IMR-90 (cell line): ENCODE measurements at regions not wholly inside any gene's neighbourhood (a gene's known extent, or its start where the extent isn't known, plus 50 kb on each side); places are given as distances from the start of the nearest gene placed in this dataset.
A peak's percentile ranks its signal among the peaks of the same experiment; 100 is the strongest.

Experiments
- ATAC-seq: fragments of 200-7000 bp; cut with Tn5 transposase; 2 replicates; pipeline ENCODE4 v1.9.1; 2020; ENCODE audit warnings: low read depth, mild to moderate bottlenecking, moderate library complexity
- BruUV-seq: library from RNA; stranded (reverse); fragments of 400-500 nt; replicated peaks from 2 replicates; lab custom pipeline; 2021; lab: Mats Ljungman, UMichigan
- CTCF ChIA-PET: fragments of 300-600 bp; formaldehyde crosslinking; extraction: SDS; loops from one replicate; lab custom pipeline; 2021; ENCODE audit warnings: antibody characterized with exemption; lab: Yijun Ruan, JAX
- POLR2A ChIA-PET: fragments of 300-600 bp; sonication (Branson Sonifier 250); formaldehyde crosslinking; loops from one replicate; lab custom pipeline; 2022; ENCODE audit warnings: antibody characterized with exemption; ENCODE audit not compliant: unreplicated experiment; lab: Charles Lee
- DNase-seq: peaks from one replicate; pipeline ENCODE4 v3.0.0; 2013
- H2AFZ ChIP-seq: replicated peaks from 2 replicates; pipeline ENCODE3; 2013; ENCODE audit warnings: low read length, mild to moderate bottlenecking; ENCODE audit not compliant: poor library complexity
- H2AK5ac ChIP-seq: 2 replicates; pipeline ENCODE4 v1.6.1; 2013; ENCODE audit warnings: low read depth, low read length, inconsistent platforms
- H2AK9ac ChIP-seq: replicated peaks from 2 replicates; pipeline ENCODE3; 2013; ENCODE audit warnings: mild to moderate bottlenecking, low read depth, low read length, moderate library complexity; ENCODE audit not compliant: poor library complexity
- H2BK120ac ChIP-seq: 2 replicates; pipeline ENCODE4 v1.6.1; 2013; ENCODE audit warnings: low read depth, low read length, inconsistent platforms
- H2BK15ac ChIP-seq: 3 replicates; pipeline ENCODE4 v1.6.1; 2013; ENCODE audit warnings: low read depth, low read length, inconsistent platforms
- H2BK20ac ChIP-seq: 2 replicates; pipeline ENCODE4 v1.6.1; 2013; ENCODE audit warnings: low read depth, mild to moderate bottlenecking, inconsistent platforms, low read length, moderate library complexity
- H2BK5ac ChIP-seq: 2 replicates; pipeline ENCODE4 v1.6.1; 2013; ENCODE audit warnings: mild to moderate bottlenecking, low read depth, low read length, inconsistent platforms; ENCODE audit not compliant: poor library complexity, severe bottlenecking
- H3K14ac ChIP-seq: replicated peaks from 2 replicates; pipeline ENCODE4 v1.6.1; 2013; ENCODE audit warnings: low read depth, low read length, inconsistent platforms
- H3K18ac ChIP-seq: 2 replicates; pipeline ENCODE4 v1.6.1; 2013; ENCODE audit warnings: low read depth, low read length, control low read depth
- H3K23ac ChIP-seq: 2 replicates; pipeline ENCODE4 v1.6.1; 2013; ENCODE audit warnings: low read depth, low read length, inconsistent platforms
- H3K27ac ChIP-seq: 2 replicates; pipeline ENCODE4 v1.5.1; 2013; ENCODE audit warnings: mild to moderate bottlenecking, control low read depth, low read length; ENCODE audit not compliant: insufficient read depth
- H3K27me3 ChIP-seq: 2 replicates; pipeline ENCODE4 v1.6.1; 2013; ENCODE audit warnings: low read length; ENCODE audit not compliant: control insufficient read depth, insufficient read depth
- H3K36me3 ChIP-seq: 2 replicates; pipeline ENCODE4 v1.6.1; 2013; ENCODE audit warnings: low read length, mixed read lengths; ENCODE audit not compliant: control insufficient read depth, insufficient read depth
- H3K4ac ChIP-seq: 2 replicates; pipeline ENCODE4 v1.6.1; 2013; ENCODE audit warnings: low read depth, low read length, inconsistent platforms
- H3K4me1 ChIP-seq: 2 replicates; pipeline ENCODE4 v1.6.1; 2013; ENCODE audit warnings: low read length, mixed read lengths; ENCODE audit not compliant: control insufficient read depth, insufficient read depth
- H3K4me2 ChIP-seq: 2 replicates; pipeline ENCODE4 v1.6.1; 2013; ENCODE audit warnings: low read depth, mild to moderate bottlenecking, control low read depth, low read length, moderate library complexity
- H3K4me3 ChIP-seq: 2 replicates; pipeline ENCODE4 v1.5.1; 2013; ENCODE audit warnings: low read depth, mild to moderate bottlenecking, control low read depth, low read length, moderate library complexity; ENCODE audit not compliant: insufficient read depth
- H3K56ac ChIP-seq: 2 replicates; pipeline ENCODE4 v1.6.1; 2013; ENCODE audit warnings: low read length, inconsistent platforms; ENCODE audit not compliant: insufficient read depth; ENCODE audit errors: extremely low read depth
- H3K79me1 ChIP-seq, 2 experiments: 2 replicates each; pipeline ENCODE4 v1.6.1; 2013; ENCODE audit warnings: low read length in 2 of 2, inconsistent platforms in 1 of 2, low read depth in 1 of 2
- H3K9ac ChIP-seq: 2 replicates; pipeline ENCODE4 v1.6.1; 2013; ENCODE audit warnings: low read depth, low read length, control low read depth
- H3K9me1 ChIP-seq: 2 replicates; pipeline ENCODE4 v1.6.1; 2013; ENCODE audit warnings: low read length, inconsistent platforms; ENCODE audit not compliant: insufficient read depth
- H3K9me3 ChIP-seq: 2 replicates; pipeline ENCODE4 v1.6.1; 2013; ENCODE audit warnings: low read length; ENCODE audit not compliant: control insufficient read depth, insufficient read depth
- H4K20me1 ChIP-seq: 2 replicates; pipeline ENCODE4 v1.6.1; 2013; ENCODE audit warnings: low read length, inconsistent platforms; ENCODE audit not compliant: insufficient read depth
- H4K5ac ChIP-seq: 2 replicates; pipeline ENCODE4 v1.6.1; 2013; ENCODE audit warnings: mild to moderate bottlenecking, low read depth, low read length, control low read depth
- H4K8ac ChIP-seq, 2 experiments: 2 replicates each; pipeline ENCODE4 v1.6.1; 2013; ENCODE audit warnings: low read depth in 2 of 2, low read length in 2 of 2, control low read depth in 1 of 2, inconsistent platforms in 1 of 2
- H4K91ac ChIP-seq: 2 replicates; pipeline ENCODE4 v1.6.1; 2013; ENCODE audit warnings: low read depth, low read length, inconsistent platforms; ENCODE audit not compliant: insufficient read depth
- MXI1 ChIP-seq: IDR thresholded peaks from 2 replicates; pipeline ENCODE4 v1.6.1; 2012; ENCODE audit warnings: low read depth, mild to moderate bottlenecking, low read length, moderate library complexity, borderline replicate concordance
- WGBS, 2 experiments: methylation state at CpG; one replicate each; pipeline versions ENCODE4 v1.1.5 to v1.1.7; 2013; ENCODE audit warnings: missing lambda C conversion rate in 2 of 2; ENCODE audit not compliant: insufficient read length in 1 of 2; ENCODE audit errors: extremely low coverage in 2 of 2; 5-methylcytosine and 5-hydroxymethylcytosine counted together
- dilution Hi-C: fragments of 300-500 bp; cut with HindIII; formaldehyde crosslinking; loops from one replicate; pipeline ENCODE4 v1.14.3; 2018; ENCODE audit warnings: low sequenced_read_pairs; ENCODE audit not compliant: unreplicated experiment
- in situ Hi-C: fragments of 300-500 bp; cut with MboI; formaldehyde crosslinking; loops from 3 replicates; pipeline ENCODE4 v1.14.3; 2019; ENCODE audit warnings: low sequenced_read_pairs, inconsistent platforms, mixed read lengths
- intact Hi-C: fragments of 100-400 bp; cut with micrococcal nuclease; formaldehyde crosslinking; loops from 2 replicates; pipeline ENCODE4 v1.10.0; 2022

DNA sequence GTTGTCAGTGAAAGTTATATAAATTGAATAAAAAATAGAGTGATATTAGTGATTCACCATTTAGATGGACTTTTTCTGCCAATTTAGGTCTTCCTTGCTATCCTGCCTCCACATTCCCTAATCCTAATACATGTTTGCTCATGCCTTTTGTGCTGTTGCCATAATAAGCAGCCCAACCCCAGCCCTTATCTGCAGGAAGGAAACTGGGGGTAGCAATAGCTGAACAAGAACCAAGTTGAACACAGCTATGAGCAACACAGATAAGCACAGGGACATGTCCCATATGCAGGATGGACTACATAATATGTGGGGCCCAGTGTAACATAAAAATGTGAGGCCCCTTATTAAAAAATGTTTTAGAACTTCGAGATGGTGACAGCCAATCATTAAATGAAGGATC is 91.2 kb upstream of the AHR start:
- Histone ChIP-seq H2AK5ac (no peak overlapping the region), H3K9me1 (no peaks in the 10 kb centered on the region), H3K23ac (no peak overlapping the region), H3K4ac (no peak overlapping the region), H3K14ac (no peak overlapping the region), H2BK20ac (no peak overlapping the region), H3K4me3 (no peak overlapping the region), H4K5ac (no peak overlapping the region), H3K79me1 (no peaks in the 10 kb centered on the region), H4K91ac (no peak overlapping the region), H3K9me3 (no peaks in the 10 kb centered on the region), H2AK9ac (no peak overlapping the region), H2BK120ac (no peak overlapping the region), H2BK15ac (no peak overlapping the region), H3K4me1 (no peaks in the 10 kb centered on the region), H3K4me2 (no peak overlapping the region), H3K27ac (no peak overlapping the region), H4K20me1 (no peaks in the 10 kb centered on the region), H3K56ac (no peak overlapping the region), H2AFZ (no peak overlapping the region), H3K27me3 (no peaks in the 10 kb centered on the region), H4K8ac (no peak overlapping the region), H2BK5ac (no peak overlapping the region), H3K9ac (no peak overlapping the region), H3K36me3 (no peaks in the 10 kb centered on the region), H3K18ac (no peak overlapping the region)
- dilution Hi-C loops (no loop called here), in situ Hi-C loops (no loop called here), intact Hi-C loops (no loop called here)
- WGBS, 2 experiments, result no CpG with 5 or more reads among the region's 1 CpG
- TF ChIP-seq MXI1, result no peak
- ChIA-PET CTCF (no interaction called here), POLR2A (no interaction called here)
- no peak for ATAC-seq
- BruUV-seq, result no TSS peak
- peak; percentile 26 for DNase-seq
